RWPE2 (cell line): ENCODE measurements at regions not wholly inside any gene's neighbourhood (a gene's known extent, or its start where the extent isn't known, plus 50 kb on each side); places are given as distances from the start of the nearest gene placed in this dataset.

ENCODE experiments used
- ATAC-seq: fragments of 200-7000 bp; cut with Tn5 transposase; 3 replicates; pipeline ENCODE4 v1.9.1; 2021; ENCODE audit warnings: low read depth
- DNase-seq: peaks from one replicate; pipeline ENCODE4 v3.0.0-alpha.2; 2020; ENCODE audit warnings: low spot score
- H3K27ac ChIP-seq: fragments of 450-650 bp; 2 replicates; pipeline ENCODE4 v1.5.1; 2017; ENCODE audit warnings: mild to moderate bottlenecking; ENCODE audit not compliant: poor library complexity, severe bottlenecking
- H3K27me3 ChIP-seq: fragments of 250-450 bp; sonication (Bioruptor Pico); 2 replicates; pipeline ENCODE4 v1.5.1; 2021; ENCODE audit warnings: mild to moderate bottlenecking, moderate library complexity; ENCODE audit not compliant: insufficient read depth, poor library complexity, severe bottlenecking
- H3K36me3 ChIP-seq: fragments of 250-450 bp; sonication (Bioruptor Pico); 2 replicates; pipeline ENCODE4 v1.5.1; 2020; ENCODE audit warnings: low read depth, mild to moderate bottlenecking, moderate library complexity
- H3K4me1 ChIP-seq: fragments of 250-450 bp; sonication (Bioruptor Pico); 2 replicates; pipeline ENCODE4 v1.5.1; 2021; ENCODE audit warnings: mild to moderate bottlenecking, moderate library complexity; ENCODE audit not compliant: insufficient read depth, poor library complexity, severe bottlenecking
- H3K4me3 ChIP-seq: fragments of 250-450 bp; sonication (Bioruptor Pico); 2 replicates; pipeline ENCODE4 v1.5.1; 2021; ENCODE audit warnings: mild to moderate bottlenecking, moderate library complexity; ENCODE audit not compliant: severe bottlenecking
- H3K9me3 ChIP-seq: fragments of 250-450 bp; sonication (Bioruptor Pico); 2 replicates; pipeline ENCODE4 v1.5.1; 2021; ENCODE audit warnings: mild to moderate bottlenecking, moderate library complexity; ENCODE audit not compliant: severe bottlenecking
- TF ChIP-seq, protein P1 (sequence below): fragments of 450-650 bp; IDR thresholded peaks from one replicate; pipeline ENCODE4 v1.5.1; 2017; ENCODE audit warnings: mild to moderate bottlenecking, moderate library complexity; ENCODE audit not compliant: poor library complexity, severe bottlenecking

DNA sequence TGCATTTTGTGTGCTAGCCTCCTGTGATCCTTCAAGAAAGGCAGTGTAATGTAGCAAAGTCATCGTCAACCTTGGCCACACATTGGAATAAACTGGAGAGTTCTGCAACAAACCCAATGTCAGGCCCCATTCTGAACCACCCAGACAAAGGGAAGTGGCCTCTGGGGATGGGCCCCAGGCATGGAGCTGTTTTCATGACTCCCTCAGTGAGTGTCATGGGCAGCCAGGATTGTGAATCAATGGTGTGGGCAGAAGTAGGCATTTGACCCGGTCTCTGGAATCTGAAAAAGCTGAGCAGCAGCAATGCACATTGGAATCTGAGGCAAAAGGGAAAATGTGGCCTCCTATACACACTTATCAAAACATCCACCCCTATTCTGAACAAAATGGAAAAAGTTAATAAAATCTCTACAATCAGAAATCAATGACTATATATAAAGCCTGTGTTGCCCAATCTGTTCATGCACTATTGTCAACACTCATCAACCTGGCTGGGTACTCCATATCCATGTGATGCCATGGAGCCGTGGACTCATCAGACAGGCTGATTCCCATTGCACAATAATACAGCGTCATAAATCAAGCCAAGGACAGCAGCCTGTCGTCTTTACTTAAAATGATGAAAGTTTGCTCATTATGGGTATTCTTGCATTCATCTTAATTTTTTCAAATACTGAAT lies 134.9 kb upstream of the STMND1 start:
- Histone ChIP-seq H3K36me3 (no peaks in the 10 kb centered on the region), H3K4me3 (no peak overlapping the region), H3K9me3 (no peaks in the 10 kb centered on the region), H3K27me3 (no peaks in the 10 kb centered on the region), H3K4me1 (no peaks in the 10 kb centered on the region), H3K27ac (no peak overlapping the region)
- ATAC-seq (no peak), DNase-seq (no peak)
- TF ChIP-seq, protein P1, sequence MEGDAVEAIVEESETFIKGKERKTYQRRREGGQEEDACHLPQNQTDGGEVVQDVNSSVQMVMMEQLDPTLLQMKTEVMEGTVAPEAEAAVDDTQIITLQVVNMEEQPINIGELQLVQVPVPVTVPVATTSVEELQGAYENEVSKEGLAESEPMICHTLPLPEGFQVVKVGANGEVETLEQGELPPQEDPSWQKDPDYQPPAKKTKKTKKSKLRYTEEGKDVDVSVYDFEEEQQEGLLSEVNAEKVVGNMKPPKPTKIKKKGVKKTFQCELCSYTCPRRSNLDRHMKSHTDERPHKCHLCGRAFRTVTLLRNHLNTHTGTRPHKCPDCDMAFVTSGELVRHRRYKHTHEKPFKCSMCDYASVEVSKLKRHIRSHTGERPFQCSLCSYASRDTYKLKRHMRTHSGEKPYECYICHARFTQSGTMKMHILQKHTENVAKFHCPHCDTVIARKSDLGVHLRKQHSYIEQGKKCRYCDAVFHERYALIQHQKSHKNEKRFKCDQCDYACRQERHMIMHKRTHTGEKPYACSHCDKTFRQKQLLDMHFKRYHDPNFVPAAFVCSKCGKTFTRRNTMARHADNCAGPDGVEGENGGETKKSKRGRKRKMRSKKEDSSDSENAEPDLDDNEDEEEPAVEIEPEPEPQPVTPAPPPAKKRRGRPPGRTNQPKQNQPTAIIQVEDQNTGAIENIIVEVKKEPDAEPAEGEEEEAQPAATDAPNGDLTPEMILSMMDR: no peak

DNA sequence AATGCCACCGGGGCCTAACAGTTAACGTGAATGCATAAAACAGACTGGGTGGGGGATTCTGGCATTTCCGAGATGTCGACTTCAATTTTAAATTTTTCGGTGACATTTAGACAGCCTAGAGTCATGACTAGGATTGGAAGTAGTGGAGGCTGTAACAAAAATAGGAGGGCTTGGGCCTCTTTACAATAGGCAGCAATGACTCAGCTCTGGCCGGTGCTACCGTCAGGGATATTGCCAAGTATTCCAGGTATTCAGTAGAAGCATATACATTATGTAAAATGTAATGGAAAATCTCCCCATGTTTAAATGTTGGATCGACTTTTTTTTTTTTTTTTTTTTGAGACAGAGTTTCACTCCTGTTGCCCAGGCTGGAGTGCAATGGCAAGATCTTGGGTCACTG lies 136.2 kb upstream of the STMND1 start:
- H3K27ac ChIP-seq: no peak overlapping the region
- no peak overlapping the region for H3K4me3 ChIP-seq
- no peaks in the 10 kb centered on the region for H3K36me3 ChIP-seq
- no peaks in the 10 kb centered on the region for H3K27me3 ChIP-seq
- ATAC-seq (peak; percentile 48; the same call in 1 of the 3 replicates), DNase-seq (no peak)
- TF ChIP-seq, protein P1: no peak
- H3K4me1 ChIP-seq: no peaks in the 10 kb centered on the region
- no peaks in the 10 kb centered on the region for H3K9me3 ChIP-seq

DNA sequence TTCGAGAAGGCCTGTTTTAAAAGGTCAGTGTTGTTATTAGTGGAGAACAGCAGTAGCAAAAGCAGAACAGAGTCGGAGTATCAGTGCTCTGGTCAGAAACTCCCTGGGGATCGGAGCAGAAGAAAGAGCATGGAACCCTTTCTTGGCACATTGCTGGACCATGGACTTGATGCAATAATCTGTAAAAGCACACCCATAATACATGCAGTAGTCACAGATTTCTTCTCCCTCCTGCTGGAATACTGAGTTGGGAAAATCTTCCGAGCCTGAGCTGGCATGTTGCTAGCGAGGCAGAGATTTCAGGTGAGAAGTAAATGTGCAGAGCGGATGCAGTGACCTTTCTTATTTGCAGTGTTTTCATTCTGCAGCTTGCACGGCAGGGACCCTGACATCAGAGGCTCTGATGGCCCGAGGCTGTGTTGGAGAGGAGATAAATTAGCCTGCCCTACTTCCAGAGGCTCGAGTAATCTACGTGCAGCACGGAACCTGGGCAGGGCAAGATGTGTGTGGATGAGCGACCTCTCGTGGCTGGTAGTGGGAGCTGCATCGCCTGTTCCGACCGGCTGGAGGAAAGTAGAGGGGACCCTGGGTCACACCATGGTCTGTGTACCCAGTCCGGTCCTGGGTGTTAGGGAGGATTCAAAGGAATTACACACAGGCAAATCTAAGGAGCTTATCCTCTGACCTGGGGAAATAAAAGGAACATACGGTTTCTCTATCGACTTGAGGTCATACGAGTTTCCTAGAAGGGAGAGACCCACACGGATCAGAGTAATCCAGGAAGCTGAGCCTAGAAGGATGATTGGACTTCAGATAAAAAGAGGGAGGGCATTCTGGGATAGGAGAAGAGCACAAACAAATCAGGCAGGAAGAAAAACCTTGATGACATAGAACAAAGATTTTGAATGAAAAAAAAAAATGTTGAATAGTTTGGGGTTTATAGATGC lies 137.0 kb upstream of the STMND1 start:
- Histone ChIP-seq H3K27me3 (no peaks in the 10 kb centered on the region), H3K4me3 (no peak overlapping the region), H3K36me3 (no peaks in the 10 kb centered on the region), H3K4me1 (no peaks in the 10 kb centered on the region), H3K9me3 (no peaks in the 10 kb centered on the region), H3K27ac (no peak overlapping the region)
- TF ChIP-seq, protein P1: peak; percentile 88
- DNase-seq (no peak), ATAC-seq (peak; percentile 83)

DNA sequence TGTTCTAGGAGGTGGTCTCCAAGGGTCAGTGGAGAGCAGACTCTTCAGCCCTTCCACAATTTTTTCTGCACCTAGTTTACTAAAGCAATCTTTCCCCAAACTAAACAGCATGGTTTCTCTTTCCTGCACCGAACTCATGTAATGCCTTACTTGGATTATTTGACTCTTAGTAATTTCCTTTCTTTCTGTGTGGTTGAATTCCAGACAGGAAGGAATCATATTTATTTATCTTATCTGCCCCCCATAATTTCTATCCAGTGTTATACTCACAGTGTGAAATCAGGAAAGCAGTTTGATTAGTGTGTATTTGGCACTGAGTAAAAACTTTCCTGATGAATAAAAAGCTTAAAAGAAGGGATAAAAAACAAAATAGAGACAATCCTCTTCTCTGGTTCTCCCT lies 140.3 kb upstream of the STMND1 start:
- Histone ChIP-seq H3K36me3 (no peaks in the 10 kb centered on the region), H3K27me3 (no peaks in the 10 kb centered on the region), H3K4me3 (no peak overlapping the region), H3K4me1 (no peaks in the 10 kb centered on the region), H3K27ac (no peak overlapping the region), H3K9me3 (no peaks in the 10 kb centered on the region)
- TF ChIP-seq, protein P1: no peak
- ATAC-seq (no peak), DNase-seq (no peak)
